SK-N-SH (cell line): ENCODE measurements at regions not wholly inside any gene's neighbourhood (a gene's known extent, or its start where the extent isn't known, plus 50 kb on each side); places are given as distances from the start of the nearest gene placed in this dataset.

Experiments
- CTCF ChIP-seq: fragments of 200-600 bp; sonication (generic); IDR thresholded peaks from 2 replicates; pipeline ENCODE4 v1.6.1; 2017; ENCODE audit warnings: antibody characterized with exemption, mild to moderate bottlenecking, moderate library complexity
- EZH2phosphoT487 ChIP-seq: fragments of 200-600 bp; sonication (generic); IDR thresholded peaks from 2 replicates; pipeline ENCODE4 v1.6.1; 2017; ENCODE audit warnings: low read depth, mixed run types, mild to moderate bottlenecking, antibody characterized with exemption, moderate library complexity, borderline replicate concordance
- POLR2AphosphoS5 ChIP-seq: IDR thresholded peaks from 2 replicates; pipeline ENCODE4 v1.6.1; 2012; ENCODE audit warnings: low read depth, low read length

DNA sequence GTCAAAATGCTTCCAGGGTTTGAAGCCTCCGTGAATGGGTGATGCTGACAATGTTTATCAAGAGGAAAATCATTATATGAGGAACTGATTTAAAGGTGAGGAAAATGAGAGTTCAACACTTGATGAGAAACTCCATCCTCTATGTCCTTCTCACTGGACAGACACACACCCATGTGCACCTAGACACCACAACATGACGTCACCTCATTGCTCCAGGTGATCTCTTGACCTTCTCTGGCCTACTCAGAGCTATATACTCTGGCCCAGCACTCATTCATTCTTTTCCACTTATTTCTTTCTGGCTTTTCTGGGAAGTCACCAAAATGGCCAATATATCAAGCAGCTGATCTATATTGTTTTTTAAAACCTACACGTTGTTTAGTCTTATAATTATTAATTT is 778.7 kb upstream of the PCDH20 start:
- no peak for TF ChIP-seq EZH2phosphoT487
- no peak for TF ChIP-seq POLR2AphosphoS5
- no peak for TF ChIP-seq CTCF
